Iris pigment epithelial cell (primary cell): ENCODE measurements at regions not wholly inside any gene's neighbourhood (a gene's known extent, or its start where the extent isn't known, plus 50 kb on each side); places are given as distances from the start of the nearest gene placed in this dataset.
A peak's percentile ranks its signal among the peaks of the same experiment; 100 is the strongest.
"Not testable (repeated sequence)": the region's sequence is repeated elsewhere in the genome, so short reads cannot be mapped to it uniquely, and the experiment has no call there.

Source experiments
- DNase-seq: peaks from one replicate; pipeline ENCODE4 v3.0.0-alpha.2; 2011; ENCODE audit warnings: low read depth

DNA sequence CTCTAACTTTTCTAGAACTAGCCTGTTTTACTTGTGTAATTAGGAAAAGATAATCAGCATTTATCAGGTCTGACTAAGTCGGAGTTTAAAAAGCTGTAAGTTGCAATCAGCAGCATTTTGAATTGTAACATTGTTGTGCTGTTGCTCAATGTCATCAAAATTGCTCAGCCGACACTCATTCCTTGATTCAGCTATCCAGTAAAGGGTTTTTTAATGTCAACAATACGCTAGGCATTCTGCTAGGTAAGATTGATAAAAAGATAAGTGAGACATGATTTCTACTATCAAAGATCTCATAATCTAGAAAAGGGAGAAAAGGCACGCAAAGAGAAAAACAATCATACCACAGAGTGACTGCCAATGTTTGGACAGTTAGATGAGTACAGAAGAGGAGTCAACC is 327.1 kb upstream of the CDH2 start:
- no peak for DNase-seq

DNA sequence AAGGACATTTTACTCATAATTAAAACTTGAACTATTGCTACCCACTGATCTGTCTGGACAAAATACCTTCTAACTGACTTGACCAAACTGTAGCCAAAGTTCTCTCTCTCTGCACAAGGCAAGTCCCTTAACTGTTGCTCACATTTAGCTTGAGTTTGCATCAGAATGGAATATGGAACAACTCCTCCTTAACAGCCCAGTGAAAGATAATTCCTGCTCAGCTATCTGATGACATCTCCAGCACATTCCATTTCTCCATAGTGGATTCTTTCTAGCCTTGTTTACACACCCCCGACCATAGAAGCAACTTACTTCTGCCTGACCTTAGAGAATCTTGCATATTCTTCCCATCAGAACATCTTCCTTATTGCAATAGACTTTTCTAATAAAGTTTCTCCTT is 317.2 kb upstream of the CDH2 start:
- peak; percentile 19 for DNase-seq

DNA sequence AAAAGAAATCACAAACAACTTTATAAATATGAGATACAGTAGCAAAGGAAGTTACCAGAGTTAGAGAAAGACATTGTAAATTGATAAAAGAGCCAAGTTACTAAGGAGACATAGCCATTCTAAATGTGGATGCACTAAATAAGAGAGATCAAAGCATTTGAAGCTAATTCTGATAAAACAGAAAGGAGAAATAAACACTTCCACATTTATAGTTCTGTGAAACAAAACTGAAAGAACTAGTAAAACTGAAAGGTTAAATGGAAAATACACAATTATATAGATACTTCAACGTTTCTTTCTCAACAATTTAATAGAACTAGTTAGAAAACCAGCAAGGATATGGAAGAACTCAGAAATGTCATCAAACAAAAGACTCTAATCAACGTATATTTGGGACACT is 309.0 kb upstream of the CDH2 start:
- DNase-seq, result no peak

DNA sequence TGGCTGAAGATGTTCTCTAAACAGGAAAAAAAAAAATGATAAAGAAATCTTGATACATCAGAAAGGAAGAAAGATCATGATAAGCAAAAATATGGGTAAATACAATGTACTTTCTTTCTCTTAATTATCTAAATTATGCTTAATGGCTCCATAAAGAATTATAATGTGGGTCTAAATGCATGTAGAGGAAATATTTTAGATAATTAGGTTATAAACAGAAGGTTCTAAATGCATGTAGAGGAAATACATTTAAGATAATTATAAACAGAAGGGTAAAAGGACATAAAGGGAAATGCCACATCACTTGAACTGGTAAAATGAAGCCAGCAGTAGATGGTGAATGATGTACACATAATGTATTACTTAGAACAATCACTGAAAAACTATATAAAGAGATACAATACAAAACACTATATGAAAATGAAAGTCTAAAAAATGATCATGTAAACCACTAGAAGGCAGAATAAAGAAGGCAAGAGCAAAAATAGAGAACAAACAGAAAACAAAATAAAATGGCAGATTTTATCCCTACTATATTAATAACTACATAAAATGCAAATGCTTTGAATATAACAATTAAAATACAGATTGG is 308.4 kb upstream of the CDH2 start:
- no peak for DNase-seq

DNA sequence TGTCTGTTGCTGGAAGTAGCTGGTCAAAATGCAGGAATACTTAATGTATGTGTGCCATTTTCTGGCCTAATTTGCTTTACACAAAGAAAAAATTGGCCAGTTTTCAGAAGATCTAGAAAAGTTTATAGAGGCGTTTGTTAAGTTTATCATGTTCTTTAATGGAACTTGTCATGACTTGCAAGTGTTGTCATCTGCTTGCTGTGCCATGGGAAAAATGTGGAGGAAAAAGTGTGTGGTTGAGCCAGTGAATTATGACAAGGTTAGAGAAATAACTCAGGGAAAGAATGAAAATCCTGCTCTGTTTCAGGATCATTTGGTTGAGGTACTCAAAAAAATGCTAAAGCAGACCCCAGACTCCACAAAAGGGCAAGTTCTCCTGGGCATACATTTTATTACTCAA is 301.6 kb upstream of the CDH2 start:
- no peak for DNase-seq

DNA sequence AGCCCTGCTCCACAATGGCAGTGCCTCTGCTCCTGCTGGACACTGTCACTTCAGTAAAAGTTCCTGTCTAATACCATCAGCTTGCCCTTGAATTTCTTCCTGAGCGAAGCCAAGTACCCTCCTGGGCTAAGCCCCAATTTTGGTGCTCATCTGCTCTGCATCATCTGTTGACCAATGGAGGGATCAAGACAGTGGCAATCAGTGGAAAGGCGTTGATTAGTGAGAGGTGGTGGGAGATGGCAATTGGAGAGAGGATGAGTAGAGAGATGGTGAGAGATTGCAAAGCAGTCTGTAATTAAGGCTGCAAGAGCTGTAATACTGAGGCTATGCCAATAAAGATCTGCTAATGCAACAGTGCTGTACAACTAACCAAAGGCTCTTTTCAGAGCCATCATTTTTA is 299.4 kb upstream of the CDH2 start:
- DNase-seq, result no peak

DNA sequence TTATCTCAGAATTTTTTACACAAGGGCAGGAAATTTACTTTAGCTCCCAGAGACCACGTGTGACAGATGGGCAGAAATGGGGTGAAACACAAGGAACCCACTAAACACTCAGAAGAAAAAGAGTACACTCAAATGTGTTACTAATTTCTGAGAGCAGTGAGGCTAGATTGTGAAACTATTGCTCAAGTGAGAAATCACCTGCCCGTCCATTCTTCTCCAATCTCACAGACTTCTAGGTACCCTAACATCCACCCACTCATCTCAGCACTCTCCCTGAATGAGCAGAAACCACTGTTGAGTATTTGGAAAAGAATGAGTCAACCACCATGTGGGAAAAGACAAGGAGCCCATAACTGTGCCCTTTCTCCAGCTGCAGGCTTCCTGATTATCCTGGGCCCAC is 293.0 kb upstream of the CDH2 start:
- peak; percentile 0 for DNase-seq

DNA sequence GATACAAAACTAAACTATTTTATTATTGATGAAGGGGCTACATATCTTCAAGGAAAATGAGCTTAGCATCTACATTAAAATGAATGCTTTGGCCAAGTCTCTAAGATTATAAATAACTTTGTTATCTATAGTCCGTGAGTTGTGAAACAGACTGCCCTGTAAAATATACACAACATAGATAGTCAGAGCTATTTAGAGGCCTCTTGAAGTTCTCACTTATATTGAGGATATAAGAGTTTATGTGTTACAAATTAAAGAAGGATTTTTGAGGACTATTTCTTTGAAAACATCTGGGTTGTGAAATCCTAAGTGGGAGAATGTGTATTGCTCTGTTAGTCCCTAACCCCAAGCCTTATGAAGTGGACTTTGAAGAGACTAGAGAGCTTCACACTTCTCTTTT is 292.0 kb upstream of the CDH2 start:
- no peak for DNase-seq

DNA sequence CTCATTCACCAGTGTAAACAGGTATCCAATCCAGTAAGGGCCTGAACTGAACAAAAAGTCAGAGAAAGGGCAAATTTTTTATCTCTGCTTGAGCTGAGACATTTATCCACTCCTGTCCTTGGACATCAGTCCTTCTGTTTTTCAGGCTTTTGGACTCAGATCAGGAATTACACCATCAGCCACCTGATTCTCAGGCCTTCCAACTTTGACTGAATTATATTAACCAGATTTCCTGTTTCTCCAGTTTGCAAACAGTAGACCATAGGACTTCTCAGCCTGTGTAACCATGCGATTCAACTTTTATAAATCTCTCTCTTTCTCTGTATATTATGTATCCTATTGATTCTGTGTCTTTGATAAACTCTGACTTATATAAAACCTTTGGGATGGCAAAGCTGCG is 289.3 kb upstream of the CDH2 start:
- no peak for DNase-seq

DNA sequence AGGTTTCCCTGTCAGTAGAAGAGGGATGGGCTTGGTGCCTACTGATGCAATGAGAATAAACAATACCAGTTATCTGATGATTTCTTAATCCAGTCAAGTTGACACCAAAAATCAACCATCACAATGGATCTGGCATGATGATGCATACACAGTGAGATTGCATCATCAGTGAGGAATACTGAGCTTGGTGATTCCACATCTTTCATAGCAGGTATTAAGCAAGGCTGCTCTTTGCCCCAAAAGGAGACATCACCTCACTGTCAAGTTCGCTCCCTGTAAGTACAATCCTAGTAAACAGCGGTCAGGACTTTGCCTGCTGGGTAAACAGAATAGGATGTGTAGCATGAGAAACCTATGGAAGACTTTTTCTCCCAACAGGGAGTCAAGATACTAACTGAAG is 282.7 kb upstream of the CDH2 start:
- peak; percentile 4 for DNase-seq

DNA sequence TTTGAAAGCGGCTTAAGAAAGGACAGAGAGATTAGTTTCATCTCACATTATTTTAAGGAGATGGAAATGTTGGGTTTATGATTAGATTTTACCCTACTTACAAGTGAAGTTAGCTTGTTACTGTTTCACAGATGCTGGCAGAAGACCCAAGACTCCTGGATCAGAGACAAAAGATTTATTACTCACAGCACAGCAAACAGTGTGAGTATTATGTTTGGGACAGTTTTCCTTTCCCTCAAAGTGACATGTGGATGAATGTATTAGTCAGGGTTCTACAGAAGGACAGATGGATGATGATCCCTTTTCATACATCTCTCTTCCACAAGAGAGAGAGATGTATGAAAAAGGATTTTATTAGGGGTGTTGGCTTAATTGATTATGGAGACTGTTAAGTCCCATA is 281.8 kb upstream of the CDH2 start:
- no peak for DNase-seq

DNA sequence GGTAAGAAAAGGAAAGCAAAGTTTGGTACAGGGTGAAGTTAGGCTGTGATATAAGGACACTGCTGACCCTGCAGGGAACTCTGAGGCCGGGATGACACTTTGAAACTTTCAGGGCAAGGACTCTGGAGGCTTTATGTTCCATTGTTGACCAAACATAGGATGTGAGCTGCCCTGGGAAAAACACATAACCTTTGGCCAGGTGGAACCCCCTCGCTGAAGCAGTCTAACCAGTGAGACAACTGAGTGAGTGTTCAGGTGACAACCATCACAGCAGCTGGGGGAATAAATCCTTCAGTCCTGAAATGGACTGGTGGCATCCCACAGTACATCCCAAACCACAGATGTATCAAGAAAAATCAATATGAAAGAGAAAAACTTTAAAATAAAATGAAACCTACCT is 280.9 kb upstream of the CDH2 start:
- no peak for DNase-seq

DNA sequence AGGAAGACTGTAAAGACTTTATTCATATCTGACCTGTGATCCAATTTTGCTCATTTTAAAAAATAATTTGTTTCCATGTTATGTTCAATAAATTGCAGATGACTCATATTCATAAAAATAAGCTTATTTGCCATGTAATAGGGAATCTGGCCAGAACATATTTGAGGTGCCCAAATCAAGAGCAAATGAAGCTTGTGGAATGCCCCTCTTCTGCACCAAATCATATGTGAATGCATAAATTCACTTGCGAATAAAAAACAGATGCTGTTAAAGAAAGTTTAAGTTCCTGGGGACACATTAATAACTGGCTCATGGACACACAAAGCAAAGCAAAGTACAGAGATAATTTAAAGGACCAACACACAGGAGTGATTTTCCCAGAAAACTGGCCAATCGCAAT is 279.0 kb upstream of the CDH2 start:
- no peak for DNase-seq

DNA sequence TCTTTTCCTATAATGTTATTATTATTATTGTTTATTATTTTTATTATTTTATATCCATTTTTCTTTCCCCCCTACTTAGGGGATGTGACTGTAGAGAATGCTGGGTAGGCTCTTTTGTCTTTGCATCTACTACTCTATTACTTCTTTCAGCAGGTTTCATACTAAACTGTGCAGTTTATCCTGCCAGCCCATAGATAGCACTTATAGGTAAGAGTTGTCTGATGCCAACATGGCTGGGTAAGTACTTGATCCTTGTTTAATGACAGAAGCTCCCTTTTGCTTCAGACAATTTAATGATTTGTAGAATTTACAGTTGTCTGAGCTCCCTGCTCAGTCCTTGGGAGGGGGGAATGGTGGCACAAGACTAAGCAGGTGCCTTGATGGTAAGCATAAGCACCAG is 262.9 kb upstream of the CDH2 start:
- no peak for DNase-seq

DNA sequence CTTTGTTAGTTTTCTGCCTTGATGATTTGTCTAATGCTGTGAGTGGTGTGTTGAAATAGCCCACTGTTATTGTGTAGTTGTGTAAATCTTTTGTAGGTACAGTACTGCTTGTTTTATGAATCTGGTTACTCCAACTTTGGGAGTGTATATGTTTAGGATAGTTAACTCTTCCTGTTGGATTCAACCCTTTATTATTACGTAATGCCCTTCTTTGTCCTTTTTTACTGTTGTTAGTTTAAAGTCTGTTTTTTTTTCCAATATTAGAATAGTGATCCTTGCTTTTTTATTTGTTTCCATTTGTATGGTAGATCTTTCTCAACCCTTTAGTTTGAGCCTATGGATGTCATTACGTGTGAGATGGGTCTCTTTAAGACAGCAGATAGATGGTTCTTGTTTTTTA is 261.5 kb upstream of the CDH2 start:
- DNase-seq, result no peak

DNA sequence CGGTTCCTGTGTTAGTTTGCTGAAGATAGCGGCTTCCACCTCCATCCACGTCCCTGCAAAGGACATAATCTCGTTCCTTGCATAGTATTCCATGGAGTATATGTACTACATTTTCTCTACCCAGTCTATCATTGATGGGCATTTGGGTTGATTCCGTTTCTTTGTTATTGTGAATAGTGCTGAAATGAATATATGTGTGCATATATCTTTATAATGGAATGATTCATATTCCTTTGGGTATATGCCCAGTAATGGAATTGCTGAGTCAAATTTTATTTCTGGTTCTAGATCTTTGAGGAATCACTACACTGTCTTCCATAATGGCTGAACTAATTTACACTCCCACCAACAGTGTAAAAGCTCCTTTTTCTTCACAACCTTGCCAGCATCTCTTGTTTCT is 255.4 kb upstream of the CDH2 start:
- no peak for DNase-seq

DNA sequence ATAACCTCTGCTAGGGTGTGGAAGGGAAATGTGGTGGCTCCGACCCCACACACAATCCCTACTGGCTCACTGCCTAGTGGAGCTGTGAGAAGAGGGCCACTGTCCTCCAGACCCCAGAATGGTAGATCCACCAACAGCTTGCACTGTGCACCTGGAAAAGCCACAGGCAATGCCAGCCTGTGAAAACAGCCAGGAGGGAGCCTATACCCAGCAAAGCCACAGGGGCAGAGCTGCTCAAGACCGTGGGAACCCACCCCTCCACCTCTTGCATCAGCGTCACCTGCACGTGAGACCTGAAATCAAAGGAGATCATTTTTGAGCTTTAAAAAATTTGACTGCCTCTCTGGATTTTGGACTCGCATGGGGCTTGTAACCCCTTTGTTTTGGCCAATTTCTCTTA is 249.0 kb upstream of the CDH2 start:
- DNase-seq, result no peak

DNA sequence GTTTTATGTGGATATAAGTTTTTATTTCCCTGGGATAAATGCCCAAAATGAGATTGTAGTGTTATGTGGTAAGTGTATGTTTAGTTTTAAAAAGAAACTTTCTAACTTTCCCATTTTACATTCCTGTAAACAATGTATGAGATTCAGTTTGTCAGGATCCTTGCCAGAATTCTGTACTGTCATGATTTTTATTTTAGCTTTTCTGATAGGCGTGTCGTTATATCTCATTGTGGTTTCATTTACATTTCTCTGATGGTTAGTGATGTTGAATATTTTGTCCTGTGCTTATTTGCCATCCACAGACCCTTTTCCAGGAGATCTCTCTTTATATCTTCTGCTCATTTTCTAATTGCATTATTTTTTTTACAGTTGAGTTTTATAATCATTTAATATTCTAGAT is 245.6 kb upstream of the CDH2 start:
- no peak for DNase-seq

DNA sequence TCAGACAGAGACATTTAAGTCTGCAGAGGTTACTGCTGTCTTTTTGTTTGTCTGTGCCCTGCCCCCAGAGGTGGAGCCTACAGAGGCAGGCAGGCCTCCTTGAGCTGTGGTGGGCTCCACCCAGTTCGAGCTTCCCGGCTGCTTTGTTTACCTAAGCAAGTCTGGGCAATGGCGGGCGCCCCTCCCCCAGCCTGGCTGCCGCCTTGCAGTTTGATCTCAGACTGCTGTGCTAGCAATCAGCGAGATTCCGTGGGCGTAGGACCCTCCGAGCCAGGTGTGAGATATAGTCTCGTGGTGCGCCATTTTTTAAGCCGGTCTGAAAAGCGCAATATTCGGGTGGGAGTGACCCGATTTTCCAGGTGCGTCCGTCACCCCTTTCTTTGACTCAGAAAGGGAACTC is 245.0 kb upstream of the CDH2 start:
- not testable (repeated sequence) for DNase-seq

DNA sequence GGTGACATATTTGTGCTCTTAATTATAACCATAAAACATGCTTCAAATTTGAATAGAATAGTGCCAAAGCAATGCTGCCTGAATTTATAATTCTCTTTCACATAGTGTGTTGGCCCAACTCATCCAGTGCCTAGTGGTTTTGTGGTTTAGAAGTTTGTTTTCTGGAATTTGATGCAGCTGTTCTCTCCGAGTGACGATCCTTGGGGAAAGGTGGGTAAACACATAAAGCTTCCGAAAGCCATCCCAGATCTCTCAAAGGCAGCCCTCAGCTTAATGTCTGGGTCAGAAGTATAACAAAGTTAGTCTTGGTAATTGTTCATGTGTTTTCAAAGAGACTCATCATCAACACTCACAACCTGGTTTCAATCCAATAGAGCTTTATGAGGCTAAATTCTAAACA is 235.6 kb upstream of the CDH2 start:
- DNase-seq, result peak; percentile 17

DNA sequence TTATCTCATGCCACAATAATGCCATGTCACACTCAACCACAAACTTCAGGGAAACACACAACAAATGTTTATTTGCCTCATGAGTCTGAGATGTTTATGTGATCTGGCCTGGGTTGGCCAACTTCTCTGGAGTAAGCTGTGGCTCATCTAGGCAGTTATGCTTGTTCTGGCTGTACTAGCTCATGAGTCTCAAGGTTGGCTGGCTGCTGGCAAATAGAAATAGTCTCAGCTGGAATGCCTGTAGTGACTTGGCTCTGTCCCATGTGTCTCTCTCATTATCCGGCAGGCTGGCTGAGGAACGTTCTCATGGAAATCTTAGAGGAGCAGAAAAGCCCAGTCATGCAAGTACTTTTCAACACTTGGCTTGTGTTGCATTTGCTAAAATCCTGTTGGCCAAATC is 234.9 kb upstream of the CDH2 start:
- DNase-seq, result peak; percentile 54

DNA sequence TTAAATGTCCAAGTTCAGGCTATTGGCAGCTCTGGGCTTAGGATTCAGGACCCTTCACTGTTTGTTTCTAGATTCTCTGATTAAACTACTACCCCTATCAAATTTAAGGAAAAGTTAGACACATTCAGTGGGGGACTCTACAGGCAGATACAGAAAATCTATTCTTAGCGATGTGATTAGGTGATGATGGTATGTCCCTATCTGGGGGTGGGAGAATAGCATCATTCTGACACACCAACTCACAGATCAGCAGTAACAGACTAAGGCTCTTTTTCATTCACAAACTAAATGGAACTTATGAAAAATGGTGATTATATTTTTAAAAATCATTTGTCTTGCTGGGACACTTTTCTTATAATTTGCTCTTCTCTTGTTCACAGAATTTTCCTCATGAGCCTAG is 232.9 kb upstream of the CDH2 start:
- no peak for DNase-seq

DNA sequence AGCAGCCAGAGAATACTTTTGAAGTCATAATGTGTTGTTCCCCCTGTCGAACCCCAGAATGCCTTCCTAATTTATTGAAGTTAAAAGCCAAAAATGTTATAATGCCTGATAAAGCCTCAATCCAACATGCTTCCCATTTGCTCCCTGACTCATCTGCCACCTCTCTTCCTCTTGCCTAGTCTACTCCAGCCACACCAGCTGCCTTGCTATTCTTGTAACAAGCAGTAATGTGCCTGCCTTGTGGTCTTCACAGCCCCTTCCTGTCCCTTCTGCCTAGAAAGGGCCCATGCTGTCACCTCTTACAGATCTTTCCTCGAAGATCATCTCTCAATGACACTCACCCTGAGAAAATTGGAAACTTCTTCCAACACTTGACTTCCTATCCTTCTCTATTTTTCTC is 231.6 kb upstream of the CDH2 start:
- no peak for DNase-seq

DNA sequence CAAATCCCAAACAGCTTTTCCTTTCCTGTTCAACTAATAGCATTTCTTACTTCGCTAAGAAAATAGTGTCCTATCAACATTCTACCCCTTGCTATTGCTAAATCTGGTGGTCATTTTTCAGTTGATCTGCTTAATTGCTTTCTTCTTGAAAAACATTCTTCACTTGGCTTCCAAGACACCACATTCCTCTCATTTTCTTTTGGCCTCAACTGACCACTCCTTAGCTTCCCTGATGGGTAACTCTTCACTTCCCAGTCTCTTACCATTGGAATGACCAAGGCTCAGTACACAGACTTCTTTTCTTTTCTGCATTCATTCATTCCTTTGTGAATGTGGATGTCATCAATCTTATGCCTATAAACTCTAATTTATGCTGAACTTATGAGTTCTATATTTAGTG is 230.8 kb upstream of the CDH2 start:
- DNase-seq, result peak; percentile 2

DNA sequence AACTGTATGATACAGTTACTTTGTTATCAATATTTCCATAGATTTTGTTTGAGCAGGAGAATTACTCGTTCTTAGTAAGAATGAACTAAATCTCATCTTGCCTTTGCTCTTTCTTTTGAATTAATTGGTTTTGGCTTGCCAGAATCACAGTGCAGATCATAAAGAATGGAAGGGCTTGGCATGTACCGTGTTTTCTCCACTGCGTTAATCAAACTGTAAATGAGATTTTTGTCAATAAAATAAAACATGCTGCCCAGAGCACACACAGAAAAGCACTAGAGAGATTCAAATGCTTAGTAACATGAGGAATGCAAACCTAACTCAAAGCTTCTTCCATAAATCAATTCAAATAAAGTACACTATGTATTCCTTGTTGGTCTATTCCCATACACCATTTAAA is 229.6 kb upstream of the CDH2 start:
- DNase-seq, result no peak
